HEK293 (cell line): ENCODE measurements at regions not wholly inside any gene's neighbourhood (a gene's known extent, or its start where the extent isn't known, plus 50 kb on each side); places are given as distances from the start of the nearest gene placed in this dataset.

Experiments
- CTCF ChIA-PET: fragments of 350-600 bp; formaldehyde crosslinking; extraction: SDS; loops from one replicate; lab custom pipeline; 2021; ENCODE audit warnings: antibody characterized with exemption; lab: Yijun Ruan, JAX
- POLR2A ChIA-PET: fragments of 300-600 bp; formaldehyde crosslinking; extraction: SDS; loops from one replicate; lab custom pipeline; 2020; ENCODE audit warnings: antibody characterized with exemption, inconsistent platforms; lab: Yijun Ruan, JAX
- H3K27ac ChIP-seq: fragments of 200-500 bp; sonication (Bioruptor generic); 2 replicates; pipeline ENCODE4 v1.5.1; 2014; ENCODE audit warnings: low read depth, low read length, control low read depth, inconsistent platforms; ENCODE audit errors: extremely low read depth
- H3K36me3 ChIP-seq, 2 experiments: fragments of 200-500 bp in 1 of 2; sonication (Bioruptor generic) in 1 of 2; 1 replicate in 1 of 2; 2 replicates in 1 of 2; pipeline ENCODE4 v1.5.1; 2014 to 2017; ENCODE audit warnings: inconsistent platforms in 2 of 2, low read length in 2 of 2; ENCODE audit not compliant: control insufficient read depth in 2 of 2, insufficient read depth in 1 of 2
- H3K4me1 ChIP-seq: fragments of 200-500 bp; sonication (Bioruptor generic); 2 replicates; pipeline ENCODE4 v1.5.1; 2014; ENCODE audit warnings: mild to moderate bottlenecking, low read length, inconsistent platforms; ENCODE audit not compliant: control insufficient read depth, insufficient read depth
- H3K4me3 ChIP-seq: 2 replicates; pipeline ENCODE4 v1.5.1; 2011; ENCODE audit warnings: low read depth, mild to moderate bottlenecking, control low read depth, low read length, moderate library complexity
- H3K9me3 ChIP-seq: fragments of 200-500 bp; sonication (Bioruptor generic); 2 replicates; pipeline ENCODE4 v1.5.1; 2014; ENCODE audit warnings: low read depth, low read length, inconsistent platforms; ENCODE audit not compliant: control insufficient read depth, insufficient read depth
- ATF2 ChIP-seq: fragments of 450-650 bp; formaldehyde crosslinking; IDR thresholded peaks from 2 replicates; pipeline ENCODE4 v1.5.1; 2016; ENCODE audit warnings: missing biosample characterization, missing genetic modification characterization, low read depth
- MEIS1 ChIP-seq: sonication (generic); formaldehyde crosslinking; IDR thresholded peaks from 2 replicates; pipeline ENCODE4 v1.8.1; 2022; ENCODE audit warnings: missing genetic modification reagents, mild to moderate bottlenecking, borderline replicate concordance
- SCRT2 ChIP-seq: fragments of 450-650 bp; formaldehyde crosslinking; IDR thresholded peaks from 2 replicates; pipeline ENCODE4 v1.5.1; 2016; ENCODE audit warnings: missing biosample characterization, missing genetic modification characterization
- ZFHX2 ChIP-seq: fragments of 450-650 bp; formaldehyde crosslinking; conservative IDR thresholded peaks from 2 replicates; pipeline ENCODE4 v1.5.1; 2016; ENCODE audit warnings: missing biosample characterization, missing genetic modification characterization
- ZNF211 ChIP-seq: fragments of 450-650 bp; formaldehyde crosslinking; IDR thresholded peaks from 2 replicates; pipeline ENCODE4 v1.5.1; 2016; ENCODE audit warnings: low read depth, missing biosample characterization, missing genetic modification characterization
- ZNF239 ChIP-seq: fragments of 450-650 bp; formaldehyde crosslinking; IDR thresholded peaks from 2 replicates; pipeline ENCODE4 v1.5.1; 2016; ENCODE audit warnings: missing biosample characterization, missing genetic modification characterization
- ZNF311 ChIP-seq: fragments of 450-650 bp; formaldehyde crosslinking; IDR thresholded peaks from 2 replicates; pipeline ENCODE4 v1.5.1; 2017; ENCODE audit warnings: missing biosample characterization, missing genetic modification characterization, borderline replicate concordance
- ZNF341 ChIP-seq: fragments of 450-650 bp; formaldehyde crosslinking; IDR thresholded peaks from 2 replicates; pipeline ENCODE4; 2016; ENCODE audit warnings: low read depth, missing biosample characterization, missing genetic modification characterization
- ZNF433 ChIP-seq: fragments of 450-650 bp; formaldehyde crosslinking; IDR thresholded peaks from 2 replicates; pipeline ENCODE4 v1.5.1; 2016; ENCODE audit warnings: missing biosample characterization, missing genetic modification characterization, low read depth
- ZNF555 ChIP-seq: fragments of 450-650 bp; formaldehyde crosslinking; conservative IDR thresholded peaks from 2 replicates; pipeline ENCODE4 v1.5.1; 2017; ENCODE audit warnings: missing biosample characterization, mild to moderate bottlenecking, missing genetic modification characterization, inconsistent platforms
- ZNF560 ChIP-seq: fragments of 450-650 bp; formaldehyde crosslinking; IDR thresholded peaks from 2 replicates; pipeline ENCODE4 v1.5.1; 2017; ENCODE audit warnings: missing biosample characterization, missing genetic modification characterization, borderline replicate concordance
- ZNF585B ChIP-seq: fragments of 450-650 bp; formaldehyde crosslinking; IDR thresholded peaks from 2 replicates; pipeline ENCODE4 v1.5.1; 2016; ENCODE audit warnings: missing biosample characterization, missing genetic modification characterization
- ZNF621 ChIP-seq: fragments of 450-650 bp; formaldehyde crosslinking; IDR thresholded peaks from 2 replicates; pipeline ENCODE4 v1.5.1; 2017; ENCODE audit warnings: missing biosample characterization, missing genetic modification characterization
- ZNF623 ChIP-seq: fragments of 450-650 bp; formaldehyde crosslinking; IDR thresholded peaks from 2 replicates; pipeline ENCODE4 v1.5.1; 2016; ENCODE audit warnings: missing biosample characterization, missing genetic modification characterization
- ZNF701 ChIP-seq: fragments of 450-650 bp; formaldehyde crosslinking; IDR thresholded peaks from 2 replicates; pipeline ENCODE4 v1.5.1; 2016; ENCODE audit warnings: missing biosample characterization, missing genetic modification characterization
- TF ChIP-seq, protein P1 (sequence below): fragments of 450-650 bp; formaldehyde crosslinking; IDR thresholded peaks from 2 replicates; pipeline ENCODE4 v1.5.1; 2016; ENCODE audit warnings: missing biosample characterization, missing genetic modification characterization
- TF ChIP-seq, protein P2 (sequence below): fragments of 450-650 bp; formaldehyde crosslinking; IDR thresholded peaks from 2 replicates; pipeline ENCODE4 v1.5.1; 2016; ENCODE audit warnings: missing biosample characterization, missing genetic modification characterization
- TF ChIP-seq, protein P3 (sequence below): fragments of 450-650 bp; formaldehyde crosslinking; IDR thresholded peaks from 2 replicates; pipeline ENCODE4 v1.5.1; 2016; ENCODE audit warnings: missing biosample characterization, missing genetic modification characterization

GRCh38 chr10:130232166-130233034 is 96.2 kb downstream of the GLRX3 start:
- ChIA-PET POLR2A (no interaction called here), CTCF (no interaction called here)
- TF ChIP-seq ZFHX2 (tag by site-specific recombination) (no peak), ZNF701 (tag by site-specific recombination) (no peak), ZNF341 (tag by site-specific recombination) (no peak), ZNF239 (tag by site-specific recombination) (no peak), ZNF555 (tag by site-specific recombination) (no peak), ZNF211 (tag by site-specific recombination) (no peak), ZNF560 (tag by site-specific recombination) (no peak), MEIS1 (CRISPR knock-in tag) (no peak), ZNF585B (tag by site-specific recombination) (no peak), SCRT2 (tag by site-specific recombination) (no peak), ZNF433 (tag by site-specific recombination) (no peak), ATF2 (tag by site-specific recombination) (no peak), ZNF311 (no peak), ZNF621 (no peak), ZNF623 (tag by site-specific recombination) (no peak)
- TF ChIP-seq, protein P1, sequence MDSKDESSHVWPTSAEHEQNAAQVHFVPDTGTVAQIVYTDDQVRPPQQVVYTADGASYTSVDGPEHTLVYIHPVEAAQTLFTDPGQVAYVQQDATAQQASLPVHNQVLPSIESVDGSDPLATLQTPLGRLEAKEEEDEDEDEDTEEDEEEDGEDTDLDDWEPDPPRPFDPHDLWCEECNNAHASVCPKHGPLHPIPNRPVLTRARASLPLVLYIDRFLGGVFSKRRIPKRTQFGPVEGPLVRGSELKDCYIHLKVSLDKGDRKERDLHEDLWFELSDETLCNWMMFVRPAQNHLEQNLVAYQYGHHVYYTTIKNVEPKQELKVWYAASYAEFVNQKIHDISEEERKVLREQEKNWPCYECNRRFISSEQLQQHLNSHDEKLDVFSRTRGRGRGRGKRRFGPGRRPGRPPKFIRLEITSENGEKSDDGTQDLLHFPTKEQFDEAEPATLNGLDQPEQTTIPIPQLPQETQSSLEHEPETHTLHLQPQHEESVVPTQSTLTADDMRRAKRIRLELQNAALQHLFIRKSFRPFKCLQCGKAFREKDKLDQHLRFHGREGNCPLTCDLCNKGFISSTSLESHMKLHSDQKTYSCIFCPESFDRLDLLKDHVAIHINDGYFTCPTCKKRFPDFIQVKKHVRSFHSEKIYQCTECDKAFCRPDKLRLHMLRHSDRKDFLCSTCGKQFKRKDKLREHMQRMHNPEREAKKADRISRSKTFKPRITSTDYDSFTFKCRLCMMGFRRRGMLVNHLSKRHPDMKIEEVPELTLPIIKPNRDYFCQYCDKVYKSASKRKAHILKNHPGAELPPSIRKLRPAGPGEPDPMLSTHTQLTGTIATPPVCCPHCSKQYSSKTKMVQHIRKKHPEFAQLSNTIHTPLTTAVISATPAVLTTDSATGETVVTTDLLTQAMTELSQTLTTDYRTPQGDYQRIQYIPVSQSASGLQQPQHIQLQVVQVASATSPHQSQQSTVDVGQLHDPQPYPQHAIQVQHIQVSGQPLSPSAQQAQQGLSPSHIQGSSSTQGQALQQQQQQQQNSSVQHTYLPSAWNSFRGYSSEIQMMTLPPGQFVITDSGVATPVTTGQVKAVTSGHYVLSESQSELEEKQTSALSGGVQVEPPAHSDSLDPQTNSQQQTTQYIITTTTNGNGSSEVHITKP (tag by site-specific recombination) = no peak
- TF ChIP-seq, protein P2, sequence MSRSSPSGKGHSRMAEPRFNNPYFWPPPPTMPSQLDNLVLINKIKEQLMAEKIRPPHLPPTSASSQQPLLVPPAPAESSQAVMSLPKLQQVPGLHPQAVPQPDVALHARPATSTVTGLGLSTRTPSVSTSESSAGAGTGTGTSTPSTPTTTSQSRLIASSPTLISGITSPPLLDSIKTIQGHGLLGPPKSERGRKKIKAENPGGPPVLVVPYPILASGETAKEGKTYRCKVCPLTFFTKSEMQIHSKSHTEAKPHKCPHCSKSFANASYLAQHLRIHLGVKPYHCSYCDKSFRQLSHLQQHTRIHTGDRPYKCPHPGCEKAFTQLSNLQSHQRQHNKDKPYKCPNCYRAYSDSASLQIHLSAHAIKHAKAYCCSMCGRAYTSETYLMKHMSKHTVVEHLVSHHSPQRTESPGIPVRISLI (tag by site-specific recombination) = no peak
- TF ChIP-seq, protein P3, sequence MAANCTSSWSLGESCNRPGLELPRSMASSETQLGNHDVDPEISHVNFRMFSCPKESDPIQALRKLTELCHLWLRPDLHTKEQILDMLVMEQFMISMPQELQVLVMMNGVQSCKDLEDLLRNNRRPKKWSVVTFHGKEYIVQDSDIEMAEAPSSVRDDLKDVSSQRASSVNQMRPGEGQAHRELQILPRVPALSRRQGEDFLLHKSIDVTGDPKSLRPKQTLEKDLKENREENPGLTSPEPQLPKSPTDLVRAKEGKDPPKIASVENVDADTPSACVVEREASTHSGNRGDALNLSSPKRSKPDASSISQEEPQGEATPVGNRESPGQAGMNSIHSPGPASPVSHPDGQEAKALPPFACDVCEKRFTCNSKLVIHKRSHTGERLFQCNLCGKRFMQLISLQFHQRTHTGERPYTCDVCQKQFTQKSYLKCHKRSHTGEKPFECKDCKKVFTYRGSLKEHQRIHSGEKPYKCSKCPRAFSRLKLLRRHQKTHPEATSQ = no peak
- Histone ChIP-seq H3K4me3 (no peak overlapping the region), H3K9me3 (no peaks in the 10 kb centered on the region; the same call in 1 of the 2 replicates), H3K36me3 (no peaks in the 10 kb centered on the region), H3K27ac (no peak overlapping the region), H3K4me1 (no peaks in the 10 kb centered on the region)
